ENCODE measurements at regions not wholly inside any gene's neighbourhood (a gene's known extent, or its start where the extent isn't known, plus 50 kb on each side); places are given as distances from the start of the nearest gene placed in this dataset.
"Not testable (repeated sequence)": the region's sequence is repeated elsewhere in the genome, so short reads cannot be mapped to it uniquely, and the experiment has no call there.

DNA sequence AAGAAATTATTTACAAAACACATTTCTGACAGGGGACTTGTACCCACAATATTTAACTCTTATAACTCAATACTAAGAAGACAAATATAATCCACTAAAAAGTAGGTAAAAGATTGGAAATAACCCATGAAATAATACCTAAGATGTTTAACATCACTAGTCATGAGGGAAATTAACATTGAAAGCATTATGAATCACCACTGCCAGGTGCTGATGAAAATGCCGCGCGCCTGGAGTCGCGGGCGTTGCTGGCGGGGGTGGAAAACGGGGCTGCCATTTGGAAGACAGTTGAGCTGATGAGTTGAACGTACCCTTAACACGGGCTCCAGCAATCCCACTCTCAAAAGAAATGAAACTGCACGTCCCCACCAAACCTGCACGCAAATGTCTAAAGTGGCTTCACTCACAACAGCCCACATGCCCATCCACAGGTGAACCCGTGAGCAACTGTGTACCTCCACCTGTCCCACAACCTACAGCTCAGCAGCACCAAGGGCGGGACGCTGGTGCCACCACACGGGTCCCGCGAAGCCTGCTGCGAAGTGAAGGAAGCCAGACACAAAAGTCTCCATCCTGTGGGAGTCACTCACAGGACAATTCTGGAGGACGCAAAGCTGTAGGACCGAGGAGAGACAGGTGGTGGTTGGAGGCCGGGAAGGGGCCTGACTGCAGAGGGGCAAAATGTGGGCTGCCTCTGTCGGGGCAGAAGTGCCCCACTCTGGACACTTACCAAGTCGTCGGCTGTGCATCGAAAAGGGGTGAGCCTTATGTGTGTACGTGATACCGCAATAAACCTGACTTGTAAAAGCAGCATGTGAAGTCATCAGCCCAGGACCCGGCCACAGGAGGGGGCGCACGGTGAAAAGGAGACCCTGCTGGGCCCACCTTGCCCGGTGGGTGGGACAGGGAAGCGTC lies 199.5 kb upstream of the ZNF469 start:
- TF ChIP-seq, protein P1, sequence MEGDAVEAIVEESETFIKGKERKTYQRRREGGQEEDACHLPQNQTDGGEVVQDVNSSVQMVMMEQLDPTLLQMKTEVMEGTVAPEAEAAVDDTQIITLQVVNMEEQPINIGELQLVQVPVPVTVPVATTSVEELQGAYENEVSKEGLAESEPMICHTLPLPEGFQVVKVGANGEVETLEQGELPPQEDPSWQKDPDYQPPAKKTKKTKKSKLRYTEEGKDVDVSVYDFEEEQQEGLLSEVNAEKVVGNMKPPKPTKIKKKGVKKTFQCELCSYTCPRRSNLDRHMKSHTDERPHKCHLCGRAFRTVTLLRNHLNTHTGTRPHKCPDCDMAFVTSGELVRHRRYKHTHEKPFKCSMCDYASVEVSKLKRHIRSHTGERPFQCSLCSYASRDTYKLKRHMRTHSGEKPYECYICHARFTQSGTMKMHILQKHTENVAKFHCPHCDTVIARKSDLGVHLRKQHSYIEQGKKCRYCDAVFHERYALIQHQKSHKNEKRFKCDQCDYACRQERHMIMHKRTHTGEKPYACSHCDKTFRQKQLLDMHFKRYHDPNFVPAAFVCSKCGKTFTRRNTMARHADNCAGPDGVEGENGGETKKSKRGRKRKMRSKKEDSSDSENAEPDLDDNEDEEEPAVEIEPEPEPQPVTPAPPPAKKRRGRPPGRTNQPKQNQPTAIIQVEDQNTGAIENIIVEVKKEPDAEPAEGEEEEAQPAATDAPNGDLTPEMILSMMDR (IDR thresholded peaks at IDR 0.05; ENCODE audit: low read depth, low read length) = not testable (repeated sequence)
- not testable (repeated sequence) for TF ChIP-seq EZH2phosphoT487 (IDR thresholded peaks at IDR 0.05; ENCODE audit: low read depth)
